PC-3 (cell line): ENCODE measurements at regions not wholly inside any gene's neighbourhood (a gene's known extent, or its start where the extent isn't known, plus 50 kb on each side); places are given as distances from the start of the nearest gene placed in this dataset.

ENCODE experiments used
- CTCF ChIP-seq: fragments of 300-600 bp; sonication (generic); conservative IDR thresholded peaks from 2 replicates; pipeline ENCODE4 v1.5.1; 2017; ENCODE audit warnings: antibody characterized with exemption, low read depth, mild to moderate bottlenecking, low read length
- EZH2 ChIP-seq: fragments of 300-600 bp; sonication (generic); IDR thresholded peaks from one replicate; pipeline ENCODE4 v1.6.1; 2017; ENCODE audit warnings: antibody characterized with exemption, mild to moderate bottlenecking, low read length; ENCODE audit not compliant: unreplicated experiment
- EZH2phosphoT487 ChIP-seq: fragments of 300-600 bp; sonication (generic); IDR thresholded peaks from 2 replicates; pipeline ENCODE4 v1.6.1; 2018; ENCODE audit warnings: mild to moderate bottlenecking, antibody characterized with exemption, low read length, borderline replicate concordance

- TF ChIP-seq CTCF (no peak), EZH2 (no peak), EZH2phosphoT487 (no peak)
These were observed 60.2 kb upstream of the DMAC1 start for GRCh38 chr9:7859701-7860334.
